AG09319 (cell line): ENCODE measurements at regions not wholly inside any gene's neighbourhood (a gene's known extent, or its start where the extent isn't known, plus 50 kb on each side); places are given as distances from the start of the nearest gene placed in this dataset.

Source experiments
- DNase-seq: peaks from one replicate; pipeline ENCODE4 v3.0.0-alpha.2; 2010; ENCODE audit warnings: low read depth; ENCODE audit errors: extremely low read depth
- CTCF ChIP-seq: IDR thresholded peaks from 2 replicates; pipeline ENCODE4 v1.5.1; 2011; ENCODE audit warnings: low read depth, mild to moderate bottlenecking, inconsistent platforms, low read length, moderate library complexity

GRCh38 chr14:38901791-38902190, 201.2 kb downstream of the SEC23A start:
- no peak for DNase-seq

GRCh38 chr14:38900887-38901286, 202.1 kb downstream of the SEC23A start:
- DNase-seq: no peak

More at GRCh38 chr14:38901791-38902190, 201.2 kb downstream of the SEC23A start:
- TF ChIP-seq CTCF: no peak

GRCh38 chr14:38887696-38888095, 215.3 kb downstream of the SEC23A start:
- no peak for DNase-seq
- no peak for TF ChIP-seq CTCF

More at GRCh38 chr14:38900887-38901286, 202.1 kb downstream of the SEC23A start:
- TF ChIP-seq CTCF: no peak

GRCh38 chr14:38884109-38884508, 218.9 kb downstream of the SEC23A start:
- TF ChIP-seq CTCF: no peak
- DNase-seq: no peak

GRCh38 chr14:38883127-38883526, 219.9 kb downstream of the SEC23A start:
- DNase-seq: no peak
- no peak for TF ChIP-seq CTCF

GRCh38 chr14:38882533-38882932, 220.5 kb downstream of the SEC23A start:
- no peak for TF ChIP-seq CTCF
- no peak for DNase-seq

GRCh38 chr14:38880643-38881524, 222.2 kb downstream of the SEC23A start:
- TF ChIP-seq CTCF: no peak
- DNase-seq: no peak
